Amygdala (tissue), 56 donors: ENCODE measurements at regions not wholly inside any gene's neighbourhood (a gene's known extent, or its start where the extent isn't known, plus 50 kb on each side); places are given as distances from the start of the nearest gene placed in this dataset.
"Not testable (repeated sequence)": the region's sequence is repeated elsewhere in the genome, so short reads cannot be mapped to it uniquely, and the experiment has no call there.

ENCODE experiments used
- DNase-seq, 56 donors: peaks; one replicate each; lab custom pipeline; 2025; lab: John Stamatoyannopoulos, UW

GRCh38 chr15:29517829-29518228 is 248.2 kb upstream of the NSMCE3 start:
- DNase-seq, result no peak

- DNase-seq, result no peak
These were observed 247.3 kb upstream of the NSMCE3 start for GRCh38 chr15:29516929-29517328.

DNA sequence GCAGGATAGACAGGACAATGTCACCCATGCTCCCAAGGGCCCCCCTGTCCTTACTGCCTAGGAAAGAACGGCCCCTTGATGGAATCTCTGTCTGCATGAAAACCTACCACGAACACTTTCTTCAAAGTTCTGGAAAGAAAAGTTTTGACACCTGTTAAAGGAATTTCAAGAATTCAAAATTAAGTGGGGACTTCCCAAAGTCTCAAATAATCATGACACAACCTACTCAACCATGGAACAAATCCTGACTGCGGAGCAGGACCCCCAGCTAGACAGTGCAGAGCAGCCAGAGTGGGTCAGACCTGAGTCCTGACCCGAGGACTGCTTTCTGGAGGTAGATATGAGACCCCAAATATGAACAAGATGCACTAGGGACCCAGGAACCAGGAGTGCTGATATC is 245.3 kb upstream of the NSMCE3 start:
- DNase-seq, result no peak

DNA sequence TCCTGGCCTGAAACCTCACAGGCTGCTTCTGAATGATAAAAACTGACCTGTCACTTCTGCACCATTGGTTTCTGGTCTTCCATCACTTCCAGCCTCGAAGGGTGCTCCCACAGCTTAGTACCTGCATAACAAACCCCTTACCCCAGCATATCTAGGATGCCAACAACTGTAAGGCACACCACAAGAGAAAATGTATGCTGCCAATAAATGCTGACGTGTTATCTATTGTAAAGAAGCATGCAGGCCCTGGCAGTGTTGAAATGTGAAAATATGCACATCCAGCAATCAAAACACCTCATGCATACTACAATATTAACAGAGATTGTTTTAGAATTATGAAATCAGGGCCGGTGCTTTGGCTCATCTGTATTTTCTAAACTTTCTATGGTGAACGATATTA is 242.0 kb upstream of the NSMCE3 start:
- no peak for DNase-seq

GRCh38 chr15:29505535-29505934 is 235.9 kb upstream of the NSMCE3 start:
- DNase-seq, result not testable (repeated sequence)

- DNase-seq, result no peak
These were observed 221.3 kb upstream of the NSMCE3 start for GRCh38 chr15:29490747-29491471.

GRCh38 chr15:29480949-29481348 is 211.3 kb upstream of the NSMCE3 start:
- no peak for DNase-seq

- no peak for DNase-seq
These were observed 210.7 kb upstream of the NSMCE3 start for GRCh38 chr15:29480278-29480677.

DNA sequence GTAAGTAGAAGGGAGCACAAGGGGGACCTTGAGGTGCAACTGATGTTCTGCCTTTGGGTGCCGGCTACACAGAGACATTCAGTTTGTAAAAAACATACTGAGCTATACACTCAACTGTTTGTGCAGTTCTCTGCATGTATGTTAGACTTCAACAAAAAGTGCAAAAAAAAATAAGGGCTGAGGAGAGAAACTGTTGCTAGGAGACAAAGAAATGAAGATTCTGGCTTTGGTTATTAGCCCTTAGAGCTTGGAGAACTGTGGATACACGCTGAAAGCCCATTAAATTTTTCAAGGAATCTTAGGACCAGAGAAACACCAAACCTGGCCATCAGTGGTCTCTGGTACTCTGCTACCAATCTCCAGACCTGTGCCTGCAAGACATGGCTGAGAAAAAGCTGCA is 207.6 kb upstream of the NSMCE3 start:
- no peak for DNase-seq

DNA sequence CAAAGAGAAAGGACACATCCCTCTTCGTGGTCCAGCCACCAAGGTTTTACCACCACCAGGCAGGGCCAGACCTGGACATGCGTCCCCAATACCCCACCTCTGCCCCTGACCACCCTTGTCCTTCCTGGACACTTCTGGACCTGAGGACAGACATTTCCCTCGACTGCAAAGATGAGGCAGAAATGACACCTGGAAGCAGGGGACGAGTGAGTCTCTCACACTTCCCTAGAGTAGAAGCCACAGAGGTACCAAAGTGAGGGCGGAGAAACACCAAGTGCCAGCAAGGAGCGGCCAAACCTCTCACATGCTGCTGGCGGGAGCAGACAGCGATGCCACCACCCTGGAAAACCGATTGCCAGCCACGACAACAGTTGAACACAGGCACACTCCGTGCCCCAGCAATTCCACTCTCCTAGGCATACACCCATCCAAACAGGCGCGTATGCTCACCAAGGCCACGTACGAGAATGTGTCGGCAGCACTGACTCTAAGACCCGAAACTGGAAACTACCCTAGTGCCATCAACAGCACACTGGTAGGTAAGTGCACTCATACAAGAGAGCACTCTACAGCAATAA is 207.0 kb upstream of the NSMCE3 start:
- no peak for DNase-seq

GRCh38 chr15:29475096-29475495 is 205.5 kb upstream of the NSMCE3 start:
- DNase-seq, result no peak

GRCh38 chr15:29473621-29474105 is 204.0 kb upstream of the NSMCE3 start:
- DNase-seq, result no peak

DNA sequence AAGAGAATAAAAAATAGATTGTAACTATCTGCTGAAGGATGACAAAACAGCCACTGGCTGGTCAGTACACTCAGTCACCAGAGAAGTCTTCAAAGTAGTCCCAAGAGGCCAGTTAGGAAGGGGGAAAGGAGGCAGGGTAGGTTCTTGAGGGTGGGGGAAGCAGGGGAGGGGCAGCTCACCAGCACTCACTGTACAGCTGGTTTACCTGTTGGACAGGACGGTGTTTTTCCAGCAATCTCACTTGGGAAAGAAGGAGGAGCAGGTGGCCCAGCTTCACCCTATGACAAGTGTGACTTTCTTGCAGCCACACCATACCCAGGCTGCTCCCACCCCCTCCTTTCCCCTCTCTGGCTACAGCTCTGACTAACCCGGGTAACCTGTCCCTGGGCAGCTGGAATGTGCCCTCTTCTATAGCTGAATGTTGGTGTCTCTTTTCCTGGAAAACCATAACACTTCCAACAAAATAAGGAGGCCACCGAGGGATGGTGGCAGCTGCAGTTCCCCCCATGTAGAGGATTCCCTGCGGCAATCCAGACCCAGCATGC is 203.4 kb upstream of the NSMCE3 start:
- DNase-seq, result no peak

DNA sequence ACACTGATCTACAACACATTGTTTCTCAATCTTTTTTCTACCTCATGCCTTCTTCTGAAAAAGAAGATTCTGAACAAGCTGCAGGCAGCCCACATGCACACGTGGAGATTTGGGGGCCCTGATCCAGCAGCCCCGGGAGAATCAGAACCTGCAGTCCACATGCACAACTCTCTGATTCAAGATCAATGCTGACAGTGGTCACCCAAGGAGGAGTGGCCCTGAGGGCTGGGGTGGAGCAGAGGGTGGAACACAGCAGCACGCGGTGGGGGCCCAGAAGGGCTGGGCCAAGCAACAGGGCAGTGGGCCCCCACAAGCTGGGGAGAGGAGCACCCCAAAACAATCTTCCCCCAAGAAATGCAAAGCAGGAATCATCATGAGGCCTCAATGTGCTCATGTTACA is 202.1 kb upstream of the NSMCE3 start:
- no peak for DNase-seq

GRCh38 chr15:29471306-29471705 is 201.7 kb upstream of the NSMCE3 start:
- no peak for DNase-seq

DNA sequence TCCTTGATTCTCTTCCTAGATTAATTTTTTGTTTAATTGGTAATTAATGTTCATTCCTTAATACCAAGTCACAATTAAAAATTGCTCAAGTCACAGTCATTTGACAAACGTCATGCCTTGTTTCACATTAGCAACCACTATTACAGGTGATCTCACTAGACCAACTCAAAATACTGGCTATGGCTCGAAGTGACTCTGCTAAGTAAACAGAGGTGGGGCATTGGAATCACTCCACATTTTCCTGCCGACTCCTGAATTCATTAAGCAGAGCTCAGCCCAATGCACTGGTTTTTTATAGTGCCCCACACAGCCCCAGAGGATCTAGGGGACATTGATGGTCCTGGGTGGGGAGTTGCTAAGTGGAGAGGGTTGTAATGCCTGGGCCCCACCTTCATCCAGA is 201.2 kb upstream of the NSMCE3 start:
- no peak for DNase-seq

GRCh38 chr15:29470311-29470710 is 200.7 kb upstream of the NSMCE3 start:
- no peak for DNase-seq

DNA sequence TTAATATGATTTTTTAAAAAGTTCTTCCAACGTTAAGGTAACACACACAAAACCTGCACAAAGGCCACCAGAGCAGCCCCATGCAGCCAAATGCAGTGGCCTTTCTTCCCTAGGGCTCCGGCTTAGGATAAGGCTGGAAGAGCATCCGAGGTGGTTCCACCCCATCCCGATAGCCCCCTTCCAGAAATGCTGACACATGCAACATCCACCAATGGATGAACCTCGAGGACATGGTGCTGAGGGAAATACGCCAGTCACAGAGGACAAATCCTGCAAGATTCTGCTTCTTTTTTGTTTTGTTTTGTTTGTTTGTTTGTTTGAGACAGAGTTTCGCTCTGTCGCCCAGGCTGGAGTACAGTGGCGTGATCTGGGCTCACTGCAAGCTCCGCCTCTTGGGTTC is 199.3 kb upstream of the NSMCE3 start:
- no peak for DNase-seq

GRCh38 chr15:29467091-29467490 is 197.5 kb upstream of the NSMCE3 start:
- DNase-seq, result no peak

DNA sequence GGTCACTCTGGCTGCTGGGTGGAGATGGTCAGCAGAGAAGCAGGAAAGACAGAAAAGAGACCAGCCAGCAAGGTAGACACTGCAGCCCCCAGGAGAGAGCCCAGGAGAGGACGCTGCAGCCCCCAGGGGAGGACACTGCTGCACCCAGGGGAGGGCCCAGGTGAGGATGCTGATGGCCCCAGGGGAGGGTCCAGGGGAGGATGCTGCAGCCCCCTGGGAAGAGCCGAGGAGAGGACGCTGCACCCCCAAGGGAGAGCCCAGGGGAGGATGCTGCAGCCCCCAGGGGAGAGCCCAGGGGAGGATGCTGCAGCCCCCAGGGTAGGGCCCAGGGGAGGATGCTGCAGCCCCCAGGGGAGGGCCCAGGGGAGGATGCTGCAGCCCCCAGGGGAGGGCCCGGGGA is 196.7 kb upstream of the NSMCE3 start:
- DNase-seq, result no peak

- no peak for DNase-seq
These were observed 196.2 kb upstream of the NSMCE3 start for GRCh38 chr15:29465816-29466215.

DNA sequence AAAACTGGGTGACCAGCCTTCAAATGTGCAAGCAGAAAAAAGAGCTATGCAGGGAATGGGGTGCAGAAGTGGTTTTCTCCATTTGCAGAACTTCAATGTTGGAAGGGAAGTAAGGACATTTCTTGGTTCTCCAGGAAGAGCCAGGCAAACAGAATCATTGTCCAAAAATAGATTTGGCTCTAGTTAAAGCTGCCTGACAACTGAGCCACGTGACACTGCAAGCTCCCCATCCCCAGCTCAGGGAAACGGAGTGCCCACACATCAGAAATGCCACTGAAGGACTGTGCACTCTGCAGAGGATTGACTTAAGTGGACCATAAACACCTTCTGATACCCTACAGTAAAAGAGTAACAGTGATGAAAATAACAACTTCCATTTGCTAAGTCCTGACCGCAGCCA is 195.6 kb upstream of the NSMCE3 start:
- peak in 2 of 56 donors; percentile 24 to 32 for DNase-seq
